T-helper 2 cell (primary cell): ENCODE measurements at regions not wholly inside any gene's neighbourhood (a gene's known extent, or its start where the extent isn't known, plus 50 kb on each side); places are given as distances from the start of the nearest gene placed in this dataset.

Experiments used
- DNase-seq, 5 experiments: peaks; one replicate each; pipeline versions ENCODE4 v3.0.0 to v3.0.0-alpha.2; 2012 to 2022

DNA sequence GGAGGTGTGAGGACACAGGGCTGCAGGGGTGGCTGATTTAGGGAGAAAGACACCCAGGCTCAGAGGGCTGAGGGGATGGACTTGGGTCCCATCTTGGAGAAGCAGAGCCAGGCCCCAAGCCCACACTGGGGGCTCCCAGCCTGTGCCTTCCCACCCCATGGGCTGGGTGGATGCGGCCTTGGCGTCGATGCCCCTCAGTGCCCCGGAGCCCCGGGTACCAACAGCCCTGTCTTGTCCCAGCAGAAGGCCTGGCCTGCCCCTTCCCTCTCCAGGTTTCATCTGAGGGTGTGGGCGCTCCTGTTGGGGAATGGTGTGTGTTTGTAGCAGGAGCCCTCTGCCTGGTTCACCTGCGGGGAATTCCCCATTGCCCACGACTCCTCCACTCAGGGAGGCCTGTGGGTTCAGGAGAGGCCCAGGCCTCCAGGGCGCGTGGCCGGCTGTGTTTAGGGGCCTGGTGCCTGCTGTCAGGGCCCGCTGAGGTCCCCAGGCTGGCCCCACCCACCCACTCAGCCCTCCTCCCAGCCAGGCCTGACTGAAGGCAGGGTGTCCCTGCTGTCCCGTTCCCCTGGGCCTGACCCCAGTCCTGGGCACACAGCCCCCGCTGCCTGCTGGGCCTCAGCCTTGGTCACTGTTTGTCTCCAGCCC, 51.1 kb upstream of the BEGAIN start:
- DNase-seq: no peak

DNA sequence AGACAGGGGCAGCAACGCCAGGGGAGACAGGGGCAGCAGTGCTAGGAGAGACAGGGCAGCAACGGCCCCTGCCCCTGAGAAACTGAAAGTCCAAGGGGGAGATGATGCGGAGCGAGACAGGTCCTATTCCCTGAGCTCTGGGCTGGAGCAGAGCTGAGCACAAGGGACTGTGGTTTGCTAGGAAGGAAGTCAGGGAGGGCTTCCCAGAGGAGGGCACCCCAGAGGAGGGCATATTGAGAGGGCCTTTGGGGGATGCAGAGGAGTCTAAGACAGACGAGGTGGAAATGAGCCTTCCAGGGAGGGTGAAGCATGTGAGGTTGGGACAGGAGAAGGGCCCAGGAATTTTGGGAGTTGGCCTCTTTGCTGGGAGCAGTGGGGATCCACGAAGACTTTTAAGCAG, 52.1 kb upstream of the BEGAIN start:
- no peak for DNase-seq

DNA sequence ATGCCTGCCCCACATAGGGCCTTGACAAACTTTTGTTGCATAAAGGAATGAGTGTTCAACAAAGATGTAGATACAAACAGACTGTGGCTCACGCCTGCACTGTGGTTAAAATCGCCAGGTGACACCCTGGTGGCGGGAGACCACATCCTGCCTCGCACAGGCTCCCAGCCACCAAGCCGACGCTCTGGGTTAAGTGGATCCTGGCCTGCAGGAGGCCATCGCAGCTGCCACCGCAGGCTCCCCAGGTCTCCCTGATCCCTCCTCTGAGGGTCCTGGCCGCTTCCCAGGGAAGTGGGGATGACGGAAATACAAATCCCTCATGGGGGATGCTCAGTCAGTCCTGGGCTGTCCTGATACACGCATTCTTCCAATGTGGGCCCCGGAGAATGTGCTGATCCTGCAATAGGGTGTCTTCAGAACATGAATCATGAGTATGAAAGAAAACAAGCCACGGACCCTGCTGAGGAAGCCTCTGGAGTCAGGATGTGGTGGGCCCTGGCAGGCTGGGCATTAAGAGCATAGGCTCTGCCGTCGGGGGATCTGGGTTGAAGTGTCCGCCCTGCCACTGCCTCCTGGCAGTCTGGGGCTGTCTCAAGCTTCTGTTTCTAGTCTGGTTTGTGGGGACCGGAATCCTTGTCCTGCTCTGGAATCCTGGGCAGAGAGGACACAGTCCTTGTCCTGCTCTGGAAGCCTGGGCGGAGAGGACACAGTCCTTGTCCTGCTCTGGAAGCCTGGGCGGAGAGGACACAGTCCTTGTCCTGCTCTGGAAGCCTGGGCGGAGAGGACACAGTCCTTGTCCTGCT, 53.5 kb upstream of the BEGAIN start:
- peak in 4 of 5 experiments; percentile 31 to 96 (median 66) for DNase-seq

DNA sequence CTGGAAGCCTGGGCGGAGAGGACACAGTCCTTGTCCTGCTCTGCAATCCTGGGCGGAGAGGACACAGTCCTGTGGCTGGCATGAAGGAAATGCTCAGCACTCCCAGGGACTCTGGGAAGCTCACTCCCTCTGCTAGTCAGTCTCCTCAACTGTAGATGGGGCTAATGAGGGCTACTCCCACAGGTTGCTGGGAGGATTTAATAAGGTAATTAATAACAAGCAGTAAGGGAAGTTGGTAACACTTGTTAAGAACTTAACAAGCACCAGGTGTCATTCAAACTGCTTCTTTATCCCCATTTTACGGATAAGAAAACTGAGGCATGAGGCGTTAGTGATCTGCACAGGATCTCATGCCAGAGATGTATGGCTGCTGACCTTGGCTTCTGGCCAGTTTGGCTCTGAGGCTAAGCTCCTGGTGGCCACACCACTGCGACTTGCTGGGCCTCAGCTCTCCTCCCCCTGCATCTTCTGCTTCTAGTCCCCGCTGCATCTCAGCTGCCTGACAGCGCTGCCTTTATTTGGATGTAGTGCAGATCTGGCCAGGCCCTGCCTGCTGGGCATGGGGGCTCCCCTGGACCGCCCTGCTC, 54.1 kb upstream of the BEGAIN start:
- no peak for DNase-seq

DNA sequence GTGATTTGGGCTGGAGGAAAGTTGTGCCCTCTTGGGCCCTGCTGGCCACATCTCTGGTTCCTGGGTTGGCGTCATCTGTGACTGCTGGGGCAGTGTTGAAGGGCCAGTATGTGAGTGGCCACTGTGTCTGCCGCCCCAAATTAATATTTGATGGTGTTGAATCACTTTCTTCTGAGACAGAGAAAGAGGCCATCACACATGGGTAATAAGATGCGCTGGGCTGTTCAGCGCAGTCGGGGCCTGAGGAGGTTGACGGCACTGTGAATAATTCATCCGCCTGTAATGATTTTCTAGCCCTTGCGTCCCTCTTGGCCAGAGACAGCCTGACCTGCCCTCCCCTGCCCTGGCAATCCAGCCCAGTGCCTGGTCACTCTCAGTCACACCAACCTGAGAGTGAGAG, 56.2 kb upstream of the BEGAIN start:
- no peak for DNase-seq

DNA sequence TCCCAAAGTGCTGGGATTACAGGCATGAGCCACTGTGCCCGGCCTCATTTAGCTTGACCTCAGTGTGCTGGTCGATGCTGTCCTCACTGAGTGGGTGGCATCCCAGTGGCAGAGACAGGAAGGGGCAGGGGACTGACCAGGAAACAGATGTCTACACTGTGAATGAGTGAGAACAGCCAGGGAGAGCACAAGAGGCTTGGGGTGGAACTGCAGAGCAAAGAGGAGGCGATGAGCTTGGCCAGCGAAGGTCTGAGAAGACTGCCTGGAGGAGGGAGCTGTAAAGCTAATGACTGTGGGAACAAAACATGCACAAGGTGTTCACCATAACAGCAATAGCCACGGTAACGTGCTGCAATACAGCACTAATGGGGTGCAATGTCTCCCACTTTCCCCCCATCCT, 57.2 kb upstream of the BEGAIN start:
- no peak for DNase-seq

DNA sequence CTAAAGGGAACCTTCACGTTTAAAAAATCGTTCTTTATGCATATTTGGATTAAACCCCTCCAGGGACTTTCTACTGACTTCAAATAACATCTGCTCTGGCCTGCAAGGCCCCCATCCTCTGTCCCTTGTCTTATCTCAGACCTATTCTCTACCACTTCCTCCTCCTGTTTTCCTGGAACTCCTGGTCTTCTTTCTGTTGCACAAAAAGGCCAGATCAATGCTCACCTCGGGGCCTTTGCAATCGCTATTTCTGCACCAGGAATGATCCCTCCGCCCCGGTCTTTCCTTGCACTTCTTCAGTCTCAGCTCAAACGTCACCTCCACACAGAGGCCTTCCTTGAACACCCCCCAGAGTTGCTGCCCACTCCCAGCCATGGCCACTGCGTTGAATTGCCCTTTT, 57.6 kb upstream of the BEGAIN start:
- DNase-seq: no peak

DNA sequence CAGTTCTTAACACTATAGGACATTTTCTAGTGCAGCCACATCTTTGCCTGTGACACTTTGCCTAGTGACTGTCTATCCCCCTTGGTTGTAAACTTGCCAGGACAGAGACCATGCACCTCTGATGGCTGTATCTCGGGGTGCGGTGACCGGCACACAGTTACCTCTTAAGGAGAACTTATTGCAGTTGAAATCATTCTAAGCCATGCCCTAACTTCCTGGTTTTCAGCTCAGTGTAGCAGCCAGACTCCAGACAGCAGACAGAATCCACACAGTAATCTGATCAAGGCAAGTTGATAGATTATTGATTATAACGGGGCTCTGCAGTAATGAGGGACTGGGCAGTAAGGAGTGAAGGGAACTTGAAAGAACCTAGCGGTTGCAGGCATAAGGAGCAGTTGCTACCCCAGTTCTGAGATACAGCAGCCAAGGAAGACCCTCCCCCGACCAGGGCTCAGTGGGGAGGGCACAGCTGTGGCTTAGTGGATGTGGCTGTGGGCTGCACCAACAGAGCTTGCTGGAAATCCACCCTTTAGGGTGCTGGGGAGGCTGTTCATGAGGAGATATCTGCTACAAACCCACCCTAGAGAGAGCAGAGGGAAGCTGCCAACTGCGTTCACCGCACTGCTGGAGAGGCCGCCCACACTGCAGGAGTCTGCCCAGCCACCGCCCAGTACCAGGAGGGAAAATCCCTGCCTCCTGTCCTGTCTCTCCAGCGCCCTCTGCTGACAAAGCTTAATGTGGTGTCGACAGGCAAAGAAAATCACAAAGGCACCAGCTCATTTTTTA, 58.2 kb upstream of the BEGAIN start:
- DNase-seq: peak; percentile 51 to 79 (median 69)

DNA sequence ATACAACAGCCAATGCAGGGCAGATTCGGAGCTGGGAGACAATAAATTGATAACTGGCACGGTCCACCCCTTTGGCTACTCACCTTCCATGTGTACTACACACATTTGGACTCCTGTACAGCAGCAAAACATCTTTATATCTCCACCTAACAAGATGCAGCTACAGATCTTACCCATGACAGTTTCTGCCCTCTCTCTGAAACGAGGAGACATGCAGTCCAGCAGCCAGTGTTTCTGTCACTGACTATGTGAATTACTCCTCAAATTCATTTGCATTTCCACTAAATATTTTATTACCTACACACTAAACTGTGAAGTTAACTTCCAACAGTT, 58.7 kb upstream of the BEGAIN start:
- no peak for DNase-seq

DNA sequence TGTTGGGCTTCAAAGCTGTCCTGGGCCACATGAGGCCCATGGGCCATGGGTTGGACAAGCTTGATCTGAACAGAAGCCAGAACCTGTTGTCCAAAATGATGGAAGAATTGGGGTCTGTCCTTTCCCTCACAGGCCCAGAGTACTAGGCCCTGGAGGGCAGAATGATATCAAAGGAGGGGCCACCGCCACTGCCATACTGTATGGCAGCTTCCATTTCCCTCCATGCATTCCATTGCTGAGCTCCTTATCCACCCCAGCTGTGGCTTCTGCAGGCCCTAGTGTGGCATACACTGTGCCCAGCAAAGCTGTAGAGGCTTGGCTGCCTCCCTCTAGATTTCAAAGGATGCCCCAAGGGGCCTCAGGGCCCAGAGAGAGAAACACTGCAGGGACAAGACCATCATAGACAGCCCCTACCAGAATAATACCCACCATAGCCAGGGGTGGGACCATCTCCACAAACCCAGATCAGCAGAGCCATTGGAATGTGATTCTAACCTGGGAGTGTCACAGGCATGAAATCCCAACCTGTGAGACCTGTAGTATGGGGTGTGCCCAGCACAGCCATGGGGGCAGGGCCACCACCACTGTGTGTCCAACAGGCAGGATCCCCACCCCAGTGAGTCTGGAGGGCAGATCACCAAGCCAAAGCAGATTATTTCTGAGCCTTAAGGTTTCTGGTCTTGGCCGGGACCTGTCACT, 61.4 kb upstream of the BEGAIN start:
- DNase-seq: no peak

DNA sequence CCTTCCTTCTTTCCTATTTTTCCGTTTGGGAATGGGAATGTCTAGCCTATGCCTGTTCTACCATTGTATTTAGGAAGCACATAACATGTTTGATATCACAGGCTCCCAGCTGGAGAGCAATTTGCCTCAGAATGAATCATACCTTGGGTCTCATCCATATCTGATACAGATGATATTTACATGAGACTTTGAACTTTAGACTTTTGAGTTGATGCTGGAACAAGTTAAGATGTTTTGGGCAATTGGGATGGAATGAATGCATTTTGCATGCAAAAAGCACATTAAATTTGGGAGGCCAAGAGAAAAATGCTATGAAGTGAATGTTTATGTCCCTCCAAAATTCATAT, 61.9 kb upstream of the BEGAIN start:
- no peak for DNase-seq

DNA sequence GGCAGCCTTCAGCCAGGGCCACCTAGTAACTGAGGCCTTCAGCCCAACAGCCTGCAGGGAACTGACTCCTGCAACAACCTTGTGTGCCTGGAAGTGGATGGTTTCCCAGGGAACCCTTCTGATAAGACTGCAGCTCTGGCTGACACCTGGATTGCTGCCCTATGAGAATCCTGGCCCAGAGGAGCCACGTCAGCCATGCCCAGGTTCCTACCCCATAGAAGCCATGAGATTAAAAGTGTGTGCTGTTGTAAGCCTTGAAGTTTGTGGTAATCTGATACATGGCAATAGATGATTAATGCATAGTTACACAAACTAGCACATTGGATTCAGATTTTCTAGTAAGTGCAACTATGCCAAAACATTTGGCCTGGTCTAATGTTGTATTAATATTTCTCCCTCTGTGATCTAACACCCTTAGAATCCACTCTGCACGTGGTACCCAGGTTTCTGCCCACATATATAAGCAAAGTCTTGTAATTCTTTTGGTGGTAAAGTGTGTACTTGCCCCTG, 64.8 kb upstream of the BEGAIN start:
- no peak for DNase-seq

DNA sequence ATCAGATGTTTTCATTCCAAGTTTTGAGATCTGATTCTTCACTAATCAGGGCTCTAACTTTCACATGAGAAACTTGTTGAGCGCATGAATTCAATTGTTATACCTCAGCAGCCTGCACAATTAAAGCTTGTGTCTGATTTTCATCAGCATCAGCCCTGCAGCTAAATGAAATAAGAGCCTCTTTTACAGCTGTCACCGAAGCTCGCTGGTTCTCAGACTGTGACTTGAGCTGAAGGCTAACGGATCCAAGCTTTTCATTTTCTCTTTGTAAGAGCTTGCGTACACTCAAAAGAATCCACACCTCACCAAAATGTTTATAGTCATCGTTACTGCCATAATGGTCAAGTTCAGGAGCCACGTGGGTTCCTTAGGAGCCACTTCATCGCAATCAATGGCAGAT, 65.5 kb upstream of the BEGAIN start:
- no peak for DNase-seq

DNA sequence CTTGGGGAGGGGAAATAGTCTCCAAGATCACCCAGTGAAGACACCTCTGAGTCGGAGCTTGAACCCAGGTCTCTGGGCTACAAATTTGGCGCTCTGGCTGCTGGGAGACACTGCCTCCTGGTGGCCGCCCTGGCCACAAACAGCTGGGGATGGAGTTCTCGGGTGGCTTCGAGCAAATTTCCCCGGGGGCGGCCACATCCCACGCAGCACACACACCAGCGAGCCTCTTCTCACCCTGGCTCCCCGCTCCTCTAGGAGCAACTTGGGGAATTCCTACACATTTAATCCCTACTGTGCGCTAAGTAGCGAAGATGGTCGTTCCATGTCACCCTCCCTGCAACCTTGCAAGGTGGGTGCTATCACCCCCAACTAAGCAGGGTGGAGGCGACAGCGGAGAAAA, 66.2 kb upstream of the BEGAIN start:
- DNase-seq: peak in 1 of 5 experiments; percentile 31

DNA sequence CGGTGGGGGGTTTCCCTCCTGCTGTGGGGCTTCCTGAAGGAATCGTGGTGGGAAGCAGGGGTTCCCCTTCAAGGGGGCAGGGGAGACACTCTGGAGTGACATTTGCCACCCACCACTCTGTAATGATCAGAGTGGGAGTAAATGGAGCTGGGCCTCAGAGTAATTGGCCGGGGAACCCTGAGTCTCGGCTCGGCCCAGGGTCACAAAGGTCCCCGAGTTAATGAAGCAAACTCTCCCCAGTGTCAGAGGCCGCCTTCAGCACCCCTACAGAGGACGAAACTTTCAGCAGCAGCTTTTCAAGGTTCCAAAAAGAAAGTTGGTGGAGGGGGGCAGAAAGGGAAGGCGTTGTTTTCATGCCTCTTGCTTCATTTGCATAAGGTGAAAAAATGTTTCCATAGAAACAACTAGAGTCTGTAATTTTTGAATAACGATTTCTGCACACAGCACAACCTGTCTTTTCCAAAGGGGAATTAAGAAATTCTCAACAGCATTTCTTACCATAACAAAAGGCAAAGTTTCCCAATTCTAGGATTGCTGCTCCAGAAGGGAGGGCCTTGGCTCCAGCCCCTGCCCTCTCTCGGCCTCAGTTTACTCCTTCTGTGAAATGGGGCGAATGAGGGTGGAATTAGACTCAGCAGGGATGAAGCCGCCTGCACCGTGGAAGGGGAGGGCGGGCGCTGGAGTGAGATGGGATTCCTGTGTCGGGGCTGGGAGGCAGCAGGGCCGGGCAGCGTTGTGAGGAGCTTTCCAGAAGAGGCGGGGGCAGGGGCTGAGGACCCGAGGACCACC, 67.0 kb upstream of the BEGAIN start:
- no peak for DNase-seq

DNA sequence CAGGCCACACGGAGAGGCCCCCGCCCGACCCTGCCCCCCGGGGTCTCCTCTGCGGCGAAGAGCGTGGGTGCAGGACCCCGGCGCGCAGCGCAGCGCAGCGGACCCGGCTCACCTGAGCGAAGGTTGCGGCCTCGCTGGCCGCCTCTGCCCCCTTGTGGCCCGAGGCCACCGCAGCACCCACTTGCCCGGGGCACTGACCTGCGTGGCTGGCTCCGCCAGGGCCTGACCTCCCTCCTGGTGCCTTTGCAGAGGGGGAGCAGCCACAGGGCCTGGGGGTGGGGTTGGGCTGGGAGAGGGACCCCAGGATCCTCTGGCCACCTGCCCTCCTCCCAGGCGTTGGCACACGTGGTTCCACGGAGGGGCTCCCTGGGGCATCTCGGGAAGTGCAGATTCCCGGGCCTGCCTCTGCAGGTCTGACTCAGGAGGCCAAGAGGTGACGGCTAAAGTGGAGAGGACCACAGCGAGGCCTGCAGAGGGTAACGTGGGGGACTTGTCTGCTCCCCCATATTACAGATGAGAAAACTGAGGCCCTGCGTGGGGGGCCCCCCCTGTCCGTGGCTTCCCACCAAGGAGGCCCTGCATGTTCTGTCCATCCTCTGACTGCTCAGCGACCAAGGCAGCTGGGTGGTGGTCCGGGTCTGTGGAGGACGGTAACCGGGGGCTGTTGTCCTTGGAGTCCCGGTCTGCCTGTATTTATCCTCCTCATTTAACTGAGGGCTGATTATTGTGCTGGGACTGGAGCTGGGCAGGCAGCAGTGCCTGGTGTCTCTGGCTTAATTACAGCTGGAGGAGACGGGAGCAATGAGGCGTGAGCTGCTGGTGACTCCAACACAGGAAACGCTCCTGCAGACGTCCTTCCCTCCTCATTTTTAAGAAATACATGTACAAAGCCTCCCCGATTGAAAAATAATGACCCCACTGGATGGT, 67.9 kb upstream of the BEGAIN start:
- peak in 3 of 5 experiments; percentile 15 to 41 (median 20) for DNase-seq

DNA sequence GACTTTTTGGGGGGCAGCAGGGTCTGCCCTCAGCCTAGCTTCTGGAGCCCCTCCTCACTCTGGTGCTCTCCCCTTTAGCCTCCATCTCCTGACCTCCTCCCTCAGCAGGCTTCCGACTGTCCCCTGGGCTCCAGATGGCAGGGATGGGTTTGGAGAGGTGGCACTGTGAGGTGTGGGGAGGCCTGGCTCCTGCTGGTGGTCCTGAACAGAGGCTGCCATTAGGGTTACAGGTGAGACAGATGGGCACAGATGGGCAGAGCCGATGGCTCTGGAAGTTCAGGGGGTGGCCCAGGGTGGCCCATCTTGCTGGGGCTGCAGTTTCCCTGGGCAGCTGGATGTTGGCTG, 68.5 kb upstream of the BEGAIN start:
- no peak for DNase-seq

DNA sequence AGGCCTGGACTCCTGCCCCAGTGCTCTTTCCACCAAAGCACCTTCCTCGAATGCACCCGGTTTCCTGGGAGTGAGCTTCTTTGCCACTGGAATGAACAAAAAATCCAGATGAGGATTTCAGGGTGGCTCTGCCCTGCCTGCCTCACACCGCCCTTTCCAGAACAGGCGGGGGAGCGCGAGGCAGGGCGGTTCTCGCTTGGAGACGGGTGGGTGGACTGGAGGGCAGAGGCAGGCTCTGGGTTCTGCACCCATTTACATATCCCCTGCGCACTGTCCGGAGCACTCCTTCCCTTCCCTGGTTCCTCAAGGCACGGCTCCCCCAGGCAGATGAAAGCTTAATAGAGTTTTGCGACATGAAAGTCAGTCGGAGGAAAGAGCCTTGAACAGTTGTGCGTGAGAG, 69.7 kb upstream of the DLK1 start:
- no peak for DNase-seq

DNA sequence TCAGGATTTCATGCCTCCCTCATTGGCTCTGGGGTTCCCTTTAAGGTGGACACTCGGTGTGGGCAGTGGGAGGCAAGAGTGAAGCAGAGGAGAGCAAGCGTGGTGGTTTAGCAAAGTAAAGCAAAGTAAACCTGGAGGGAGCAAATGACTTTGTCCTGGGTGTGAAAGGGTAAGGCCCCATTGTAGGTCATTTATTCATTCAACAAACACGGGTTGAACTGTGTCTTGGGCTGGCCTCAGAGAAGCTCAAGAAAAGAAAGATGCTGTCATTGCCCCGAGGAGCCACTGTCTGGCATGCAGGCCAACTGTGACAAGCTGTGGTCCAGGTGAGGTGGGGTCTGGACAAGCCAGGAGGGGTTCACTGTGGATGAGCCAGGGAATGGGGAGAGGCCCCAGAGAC, 68.9 kb upstream of the DLK1 start:
- no peak for DNase-seq

DNA sequence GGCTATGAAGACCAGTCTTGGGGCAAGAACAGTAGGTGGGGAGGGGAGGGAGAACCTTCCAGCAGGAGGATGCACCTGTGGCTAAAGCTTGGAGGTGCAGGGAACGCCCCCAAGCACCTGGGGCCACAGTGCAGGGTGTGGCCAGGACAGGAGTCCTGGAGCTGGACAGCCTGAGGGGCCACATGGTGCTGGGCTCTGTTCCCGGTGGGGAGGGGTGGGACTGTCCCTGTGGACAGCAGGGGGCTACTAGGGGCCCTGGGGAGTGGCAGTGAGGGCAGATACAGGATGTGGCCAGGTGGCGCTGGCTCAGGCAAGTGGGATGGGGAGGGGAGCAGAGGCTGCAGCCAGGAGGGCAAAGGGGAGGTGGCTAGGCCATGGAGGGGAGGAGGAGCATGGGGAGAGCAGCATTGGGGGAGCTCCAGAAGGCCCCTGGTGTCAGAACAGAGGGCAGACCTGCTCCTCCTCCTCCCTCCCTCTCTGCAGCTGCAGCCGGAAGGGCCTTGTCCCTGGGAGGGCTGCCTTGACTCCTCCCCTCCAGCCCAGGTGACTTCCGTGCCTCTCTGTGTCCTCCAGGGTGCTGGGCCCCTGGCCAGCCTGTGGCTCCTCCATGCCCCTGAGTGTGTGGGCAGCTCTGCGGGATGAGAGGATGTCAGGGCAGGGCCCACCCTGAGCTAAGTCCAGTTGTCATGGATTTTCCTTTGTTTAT, 68.4 kb upstream of the DLK1 start:
- DNase-seq: no peak
